HCT116 (cell line): ENCODE measurements at regions not wholly inside any gene's neighbourhood (a gene's known extent, or its start where the extent isn't known, plus 50 kb on each side); places are given as distances from the start of the nearest gene placed in this dataset.

Experiments
- ATAC-seq: fragments of 200-7000 bp; cut with Tn5 transposase; 2 replicates; pipeline ENCODE4 v1.9.1; 2020; ENCODE audit warnings: mild to moderate bottlenecking, moderate library complexity
- BruUV-seq: library from RNA; stranded (reverse); fragments of 400-500 nt; replicated peaks from 2 replicates; lab custom pipeline; 2021; lab: Mats Ljungman, UMichigan
- CTCF ChIA-PET: fragments of 300-600 bp; sonication (Branson Sonifier 250); formaldehyde crosslinking; loops from one replicate; lab custom pipeline; 2021; ENCODE audit warnings: antibody characterized with exemption; lab: Charles Lee
- POLR2A ChIA-PET: fragments of 300-600, 350-600 bp; sonication (Branson Sonifier 250); formaldehyde crosslinking; loops from one replicate; lab custom pipeline; 2021; ENCODE audit warnings: antibody characterized with exemption; lab: Charles Lee
- RAD21 ChIA-PET, 2 experiments: fragments of 300-600 bp; sonication (Branson Sonifier 250); formaldehyde crosslinking; loops; one replicate each; lab custom pipeline; 2023; ENCODE audit warnings: low total read pairs in 2 of 2; ENCODE audit not compliant: uncharacterized antibody in 2 of 2, unreplicated experiment in 2 of 2, low non-redundant PET in 1 of 2; lab: Charles Lee
- DNase-seq: peaks from one replicate; pipeline ENCODE4 v3.0.0-alpha.2; 2010; ENCODE audit warnings: low read depth, low spot score
- H2AFZ ChIP-seq: fragments of 200-600 bp; shearing (Covaris generic), sonication (generic); 2 replicates; pipeline ENCODE4 v1.6.1; 2017; ENCODE audit warnings: low read depth, mixed run types, mixed read lengths, antibody characterized with exemption, low read length; ENCODE audit not compliant: poor library complexity, severe bottlenecking
- H3K27ac ChIP-seq: 2 replicates; pipeline ENCODE4 v1.5.1; 2012; ENCODE audit warnings: low read depth, low read length
- H3K27me3 ChIP-seq: fragments of 200-600 bp; sonication (generic); 2 replicates; pipeline ENCODE4 v1.6.1; 2016; ENCODE audit warnings: mixed run types, low read length, mixed read lengths; ENCODE audit not compliant: insufficient read depth
- H3K36me3 ChIP-seq, 2 experiments: fragments of 200-500 bp in 1 of 2; fragments of 200-600 bp in 1 of 2; sonication (Bioruptor generic) in 1 of 2; sonication (generic) in 1 of 2; 2 replicates each; pipeline versions ENCODE4 v1.5.1 to v1.6.1; 2014 to 2016; ENCODE audit warnings: low read length in 2 of 2, inconsistent platforms in 1 of 2, mixed read lengths in 1 of 2, mixed run types in 1 of 2; ENCODE audit not compliant: insufficient read depth in 2 of 2, control insufficient read depth in 1 of 2
- H3K4me1 ChIP-seq, 2 experiments: fragments of 200-600 bp in 1 of 2; sonication (generic) in 1 of 2; 2 replicates each; pipeline versions ENCODE4 v1.5.1 to v1.6.1; 2012 to 2017; ENCODE audit warnings: low read length in 2 of 2, inconsistent platforms in 1 of 2, mild to moderate bottlenecking in 1 of 2, mixed read lengths in 1 of 2, mixed run types in 1 of 2, moderate library complexity in 1 of 2; ENCODE audit not compliant: insufficient read depth in 2 of 2, control insufficient read depth in 1 of 2
- H3K4me2 ChIP-seq: fragments of 200-600 bp; sonication (generic); 2 replicates; pipeline ENCODE4 v1.6.1; 2017; ENCODE audit warnings: mixed run types, low read length, mixed read lengths
- H3K4me3 ChIP-seq, 2 experiments: fragments of 200-600 bp in 1 of 2; sonication (generic) in 1 of 2; replicated peaks in 1 of 2; 2 replicates each; pipeline ENCODE4 v1.5.1; 2011 to 2016; ENCODE audit warnings: low read length in 2 of 2, control low read depth in 1 of 2, low read depth in 1 of 2, mild to moderate bottlenecking in 1 of 2, mixed read lengths in 1 of 2, mixed run types in 1 of 2
- H3K79me2 ChIP-seq: fragments of 200-600 bp; sonication (generic); 2 replicates; pipeline ENCODE4 v1.6.1; 2017; ENCODE audit warnings: mild to moderate bottlenecking, mixed run types, low read length, moderate library complexity, mixed read lengths; ENCODE audit not compliant: insufficient read depth
- H3K9ac ChIP-seq: fragments of 200-600 bp; sonication (generic); 2 replicates; pipeline ENCODE4 v1.6.1; 2016; ENCODE audit warnings: low read length, mixed read lengths
- H3K9me2 ChIP-seq: fragments of 200-600 bp; sonication (generic), shearing (Covaris generic); 2 replicates; pipeline ENCODE4 v1.6.1; 2017; ENCODE audit warnings: mixed run types, mild to moderate bottlenecking, moderate library complexity; ENCODE audit not compliant: insufficient read depth
- H3K9me3 ChIP-seq, 2 experiments: fragments of 200-500 bp in 1 of 2; fragments of 200-600 bp in 1 of 2; sonication (Bioruptor generic) in 1 of 2; sonication (generic) in 1 of 2; 2 replicates each; pipeline ENCODE4 v1.6.1; 2014 to 2017; ENCODE audit warnings: low read length in 2 of 2, mixed read lengths in 2 of 2, inconsistent platforms in 1 of 2, low read depth in 1 of 2, mild to moderate bottlenecking in 1 of 2, mixed run types in 1 of 2, moderate library complexity in 1 of 2; ENCODE audit not compliant: control insufficient read depth in 1 of 2, insufficient read depth in 1 of 2
- H4K20me1 ChIP-seq: fragments of 200-600 bp; sonication (generic), shearing (Covaris generic); 2 replicates; pipeline ENCODE4 v1.6.1; 2017; ENCODE audit warnings: mixed run types, mild to moderate bottlenecking, moderate library complexity; ENCODE audit not compliant: insufficient read depth
- CEBPB ChIP-seq: IDR thresholded peaks from 2 replicates; pipeline ENCODE4 v1.6.1; 2012; ENCODE audit warnings: low read depth
- CTCF ChIP-seq, 3 experiments: fragments of 200-600 bp in 1 of 3; sonication (generic) in 1 of 3; IDR thresholded peaks in 2 of 3; conservative IDR thresholded peaks in 1 of 3; 2 replicates each; pipeline ENCODE4 v1.5.1; 2012 to 2017; ENCODE audit warnings: low read depth in 2 of 3, low read length in 2 of 3, antibody characterized with exemption in 1 of 3, borderline replicate concordance in 1 of 3, control low read depth in 1 of 3, mild to moderate bottlenecking in 1 of 3, mixed read lengths in 1 of 3, mixed run types in 1 of 3, moderate library complexity in 1 of 3; ENCODE audit not compliant: insufficient read depth in 1 of 3
- ELF1 ChIP-seq: IDR thresholded peaks from 2 replicates; pipeline ENCODE4 v1.6.1; 2012; ENCODE audit warnings: low read depth, borderline replicate concordance
- EZH2phosphoT487 ChIP-seq: fragments of 200-600 bp; IDR thresholded peaks from 2 replicates; pipeline ENCODE4 v1.6.1; 2018; ENCODE audit warnings: antibody characterized with exemption, borderline replicate concordance
- FOSL1 ChIP-seq: IDR thresholded peaks from 2 replicates; pipeline ENCODE4 v1.6.1; 2012; ENCODE audit warnings: low read depth
- JUND ChIP-seq: IDR thresholded peaks from 2 replicates; pipeline ENCODE4 v1.6.1; 2012
- MAX ChIP-seq: IDR thresholded peaks from 2 replicates; pipeline ENCODE4 v1.6.1; 2012
- RAD21 ChIP-seq: IDR thresholded peaks from 2 replicates; pipeline ENCODE4 v1.6.1; 2012; ENCODE audit warnings: low read depth, mild to moderate bottlenecking
- SIN3A ChIP-seq: IDR thresholded peaks from 2 replicates; pipeline ENCODE4 v1.6.1; 2012; ENCODE audit warnings: low read depth
- SP1 ChIP-seq: IDR thresholded peaks from 2 replicates; pipeline ENCODE4 v1.6.1; 2012; ENCODE audit warnings: low read depth
- TCF7L2 ChIP-seq: IDR thresholded peaks from 2 replicates; pipeline ENCODE4 v1.7.0; 2011; ENCODE audit warnings: borderline replicate concordance, inconsistent platforms; ENCODE audit not compliant: insufficient read depth, insufficient read length; ENCODE audit errors: extremely low read depth
- ZBTB33 ChIP-seq: IDR thresholded peaks from 2 replicates; pipeline ENCODE4 v1.6.1; 2011; ENCODE audit warnings: mild to moderate bottlenecking, low read length, moderate library complexity; ENCODE audit not compliant: insufficient replicate concordance; ENCODE audit errors: extremely low read depth
- ZNF274 ChIP-seq: fragments of 200-500 bp; sonication (Bioruptor generic); IDR thresholded peaks from 2 replicates; pipeline ENCODE4 v1.6.1; 2014; ENCODE audit warnings: mild to moderate bottlenecking, low read depth, low read length, inconsistent platforms
- intact Hi-C: fragments of 100-400 bp; cut with micrococcal nuclease; formaldehyde crosslinking; loops from 2 replicates; pipeline ENCODE4 v1.10.0; 2022

GRCh38 chr3:17874636-17875035, 132.2 kb upstream of the TBC1D5 start:
- Histone ChIP-seq H3K4me3 (no peak overlapping the region), H3K79me2 (no peaks in the 10 kb centered on the region), H3K4me2 (no peak overlapping the region), H3K36me3 (no peaks in the 10 kb centered on the region), H3K9me2 (no peaks in the 10 kb centered on the region), H3K27ac (no peak overlapping the region), H2AFZ (no peak overlapping the region), H3K9ac (no peak overlapping the region), H3K27me3 (no peaks in the 10 kb centered on the region), H3K9me3 (no peaks in the 10 kb centered on the region), H3K4me1 (no peaks in the 10 kb centered on the region), H4K20me1 (no peaks in the 10 kb centered on the region)
- ChIA-PET CTCF (no interaction called here), POLR2A (no interaction called here), RAD21 (no interaction called here)
- ATAC-seq (no peak), DNase-seq (no peak)
- no TSS peak for BruUV-seq
- TF ChIP-seq CTCF (IDR thresholded peaks at IDR 0.05 in 2 of 3, conservative IDR thresholded peaks at IDR 0.05 in 1 of 3; ENCODE audit: borderline replicate concordance in 1 of 3, insufficient read depth in 1 of 3, low read depth in 2 of 3, low read length in 2 of 3) (no peak), RAD21 (no peak), EZH2phosphoT487 (no peak), TCF7L2 (no peak), SP1 (no peak), FOSL1 (no peak), JUND (no peak), MAX (no peak), CEBPB (no peak), ZBTB33 (no peak), SIN3A (no peak), ELF1 (no peak), ZNF274 (no peak)
- intact Hi-C loops: no loop called here
